GM19043 (cell line): ENCODE measurements at regions not wholly inside any gene's neighbourhood (a gene's known extent, or its start where the extent isn't known, plus 50 kb on each side); places are given as distances from the start of the nearest gene placed in this dataset.
A peak's percentile ranks its signal among the peaks of the same experiment; 100 is the strongest.

Source experiments
- ATAC-seq: cut with Tn5 transposase; IDR thresholded peaks from one replicate; pipeline ENCODE4 v1.9.1; 2021; ENCODE audit warnings: low read depth; ENCODE audit not compliant: unreplicated experiment

- no peak for ATAC-seq
Observed at GRCh38 chr11:27861706-27862430, 161.6 kb upstream of the BDNF start.

- no peak for ATAC-seq
Observed at GRCh38 chr11:27860811-27861210, 160.6 kb upstream of the BDNF start.

GRCh38 chr11:27858866-27859265 lies 158.6 kb upstream of the BDNF start:
- ATAC-seq: no peak

GRCh38 chr11:27857588-27857987 lies 157.3 kb upstream of the BDNF start:
- no peak for ATAC-seq

GRCh38 chr11:27857014-27857413 lies 156.8 kb upstream of the BDNF start:
- ATAC-seq: no peak

GRCh38 chr11:27848423-27848822 lies 148.2 kb upstream of the BDNF start:
- no peak for ATAC-seq

GRCh38 chr11:27847496-27847895 lies 147.2 kb upstream of the BDNF start:
- ATAC-seq: no peak

GRCh38 chr11:27842290-27842689 lies 142.0 kb upstream of the BDNF start:
- ATAC-seq: no peak

GRCh38 chr11:27841023-27841422 lies 140.8 kb upstream of the BDNF start:
- no peak for ATAC-seq

GRCh38 chr11:27839226-27839913 lies 139.1 kb upstream of the BDNF start:
- no peak for ATAC-seq

GRCh38 chr11:27838674-27839073 lies 138.4 kb upstream of the BDNF start:
- ATAC-seq: no peak

GRCh38 chr11:27837895-27838563 lies 137.8 kb upstream of the BDNF start:
- peak; percentile 74 for ATAC-seq

- no peak for ATAC-seq
Observed at GRCh38 chr11:27830206-27830605, 130.0 kb upstream of the BDNF start.

- no peak for ATAC-seq
Observed at GRCh38 chr11:27820249-27820648, 120.0 kb upstream of the BDNF start.

GRCh38 chr11:27816197-27816596 lies 115.9 kb upstream of the BDNF start:
- no peak for ATAC-seq

- ATAC-seq: no peak
Observed at GRCh38 chr11:27812341-27812740, 112.1 kb upstream of the BDNF start.

GRCh38 chr11:27807596-27807995 lies 107.3 kb upstream of the BDNF start:
- ATAC-seq: no peak

GRCh38 chr11:27806122-27806521 lies 105.9 kb upstream of the BDNF start:
- no peak for ATAC-seq

- ATAC-seq: no peak
Observed at GRCh38 chr11:27795955-27796861, 96.0 kb upstream of the BDNF start.

- ATAC-seq: no peak
Observed at GRCh38 chr11:27786864-27787263, 86.6 kb upstream of the BDNF start.

GRCh38 chr11:27786331-27786730 lies 86.1 kb upstream of the BDNF start:
- no peak for ATAC-seq
